Type B pancreatic cell (in vitro differentiated cells): ENCODE measurements at regions not wholly inside any gene's neighbourhood (a gene's known extent, or its start where the extent isn't known, plus 50 kb on each side); places are given as distances from the start of the nearest gene placed in this dataset.

Experiments
- DNase-seq: peaks from one replicate; pipeline ENCODE4 v3.0.0; 2021; ENCODE audit warnings: mixed read lengths; ENCODE audit not compliant: unreplicated experiment; ENCODE audit errors: extremely low spot score
- H3K27ac Mint-ChIP-seq: 2 replicates; pipeline ENCODE4 v1.8.0; 2021; ENCODE audit warnings: mild to moderate bottlenecking, mixed read lengths
- H3K27me3 Mint-ChIP-seq: 2 replicates; pipeline ENCODE4 v1.8.0; 2021; ENCODE audit warnings: mixed read lengths
- H3K36me3 Mint-ChIP-seq: 2 replicates; pipeline ENCODE4 v1.8.0; 2021; ENCODE audit warnings: mixed read lengths
- H3K4me1 Mint-ChIP-seq: one replicate; pipeline ENCODE4 v1.8.0; 2021; ENCODE audit warnings: mixed read lengths; ENCODE audit not compliant: unreplicated experiment
- H3K4me3 Mint-ChIP-seq: 2 replicates; pipeline ENCODE4 v1.8.0; 2021; ENCODE audit warnings: mild to moderate bottlenecking, mixed read lengths
- H3K9me3 Mint-ChIP-seq: 2 replicates; pipeline ENCODE4 v1.8.0; 2021; ENCODE audit warnings: mixed read lengths
- TF ChIP-seq, protein P1 (sequence below): fragments of 200-600 bp; sonication (generic); conservative IDR thresholded peaks from 2 replicates; pipeline ENCODE4 v1.5.0; 2021; ENCODE audit warnings: antibody characterized with exemption, mild to moderate bottlenecking

- no peaks in the 10 kb centered on the region for H3K27me3 Mint-ChIP-seq
- TF ChIP-seq, protein P1, sequence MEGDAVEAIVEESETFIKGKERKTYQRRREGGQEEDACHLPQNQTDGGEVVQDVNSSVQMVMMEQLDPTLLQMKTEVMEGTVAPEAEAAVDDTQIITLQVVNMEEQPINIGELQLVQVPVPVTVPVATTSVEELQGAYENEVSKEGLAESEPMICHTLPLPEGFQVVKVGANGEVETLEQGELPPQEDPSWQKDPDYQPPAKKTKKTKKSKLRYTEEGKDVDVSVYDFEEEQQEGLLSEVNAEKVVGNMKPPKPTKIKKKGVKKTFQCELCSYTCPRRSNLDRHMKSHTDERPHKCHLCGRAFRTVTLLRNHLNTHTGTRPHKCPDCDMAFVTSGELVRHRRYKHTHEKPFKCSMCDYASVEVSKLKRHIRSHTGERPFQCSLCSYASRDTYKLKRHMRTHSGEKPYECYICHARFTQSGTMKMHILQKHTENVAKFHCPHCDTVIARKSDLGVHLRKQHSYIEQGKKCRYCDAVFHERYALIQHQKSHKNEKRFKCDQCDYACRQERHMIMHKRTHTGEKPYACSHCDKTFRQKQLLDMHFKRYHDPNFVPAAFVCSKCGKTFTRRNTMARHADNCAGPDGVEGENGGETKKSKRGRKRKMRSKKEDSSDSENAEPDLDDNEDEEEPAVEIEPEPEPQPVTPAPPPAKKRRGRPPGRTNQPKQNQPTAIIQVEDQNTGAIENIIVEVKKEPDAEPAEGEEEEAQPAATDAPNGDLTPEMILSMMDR, result no peak
- no peak for DNase-seq
- peaks cover 14% of the 10 kb centered on the region for H3K4me1 Mint-ChIP-seq
- no peaks in the 10 kb centered on the region for H3K9me3 Mint-ChIP-seq
- no peak overlapping the region for H3K4me3 Mint-ChIP-seq
- no peak overlapping the region for H3K27ac Mint-ChIP-seq
- H3K36me3 Mint-ChIP-seq, result no peaks in the 10 kb centered on the region
These were observed 496.3 kb downstream of the BCOR start for GRCh38 chrX:39601231-39602177.

DNA sequence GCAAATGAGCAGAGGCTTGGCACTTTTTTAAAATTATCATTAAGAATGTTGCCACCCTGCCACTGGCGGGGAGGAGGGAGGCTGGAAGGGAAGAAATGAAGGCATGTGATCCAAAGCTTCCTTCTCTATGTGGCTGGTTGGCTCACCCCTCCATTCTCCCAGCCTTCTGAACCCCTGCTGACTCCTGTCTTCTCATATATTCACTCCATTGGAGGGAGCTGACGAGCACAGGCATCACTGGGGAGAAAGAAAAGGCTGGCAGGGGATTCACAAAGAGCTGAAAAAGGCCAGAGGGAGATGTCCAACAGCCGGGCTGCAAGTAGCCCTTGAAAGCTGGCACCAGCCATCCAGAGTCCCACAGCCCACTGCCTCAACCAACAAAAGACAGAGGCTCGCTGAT, 495.6 kb downstream of the BCOR start:
- Mint-ChIP-seq H3K27me3 (no peaks in the 10 kb centered on the region), H3K36me3 (no peaks in the 10 kb centered on the region), H3K9me3 (no peaks in the 10 kb centered on the region), H3K4me3 (no peak overlapping the region), H3K4me1 (peaks cover 14% of the 10 kb centered on the region), H3K27ac (no peak overlapping the region)
- DNase-seq, result no peak
- TF ChIP-seq, protein P1, result no peak

DNA sequence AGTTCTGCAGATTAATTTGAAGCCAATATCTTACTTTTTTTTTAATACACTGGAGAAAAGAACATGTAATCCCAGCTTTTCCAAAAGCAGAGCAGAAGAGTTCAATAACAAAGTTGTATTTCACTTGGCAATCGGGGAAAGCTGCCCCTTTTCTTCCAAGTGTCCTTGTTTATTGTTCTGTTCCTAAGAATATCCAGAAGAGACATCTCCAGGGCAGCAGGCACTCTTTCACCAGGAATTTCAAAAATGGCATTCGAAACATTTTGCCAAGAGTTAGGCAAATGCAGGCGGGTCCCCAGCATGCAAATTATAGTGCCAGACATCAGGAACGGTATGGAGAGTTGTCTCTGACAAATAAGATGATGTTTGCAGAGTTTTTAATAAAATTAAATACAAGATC, 494.5 kb downstream of the BCOR start:
- DNase-seq, result no peak
- H3K27me3 Mint-ChIP-seq, result no peaks in the 10 kb centered on the region
- H3K36me3 Mint-ChIP-seq, result no peaks in the 10 kb centered on the region
- H3K4me3 Mint-ChIP-seq, result no peak overlapping the region
- no peaks in the 10 kb centered on the region for H3K9me3 Mint-ChIP-seq
- H3K4me1 Mint-ChIP-seq, result peaks cover 14% of the 10 kb centered on the region
- no peak overlapping the region for H3K27ac Mint-ChIP-seq
- TF ChIP-seq, protein P1, result no peak

GRCh38 chrX:39605183-39605582, 492.6 kb downstream of the BCOR start:
- H3K27me3 Mint-ChIP-seq, result no peaks in the 10 kb centered on the region
- TF ChIP-seq, protein P1, result no peak
- H3K27ac Mint-ChIP-seq, result no peak overlapping the region
- no peaks in the 10 kb centered on the region for H3K36me3 Mint-ChIP-seq
- H3K4me3 Mint-ChIP-seq, result no peak overlapping the region
- DNase-seq, result no peak
- peaks cover 14% of the 10 kb centered on the region for H3K4me1 Mint-ChIP-seq
- H3K9me3 Mint-ChIP-seq, result no peaks in the 10 kb centered on the region

GRCh38 chrX:39605866-39606265, 491.9 kb downstream of the BCOR start:
- no peaks in the 10 kb centered on the region for H3K27me3 Mint-ChIP-seq
- no peaks in the 10 kb centered on the region for H3K9me3 Mint-ChIP-seq
- H3K27ac Mint-ChIP-seq, result no peak overlapping the region
- no peaks in the 10 kb centered on the region for H3K36me3 Mint-ChIP-seq
- no peak overlapping the region for H3K4me3 Mint-ChIP-seq
- DNase-seq, result no peak
- H3K4me1 Mint-ChIP-seq, result peaks cover 10% of the 10 kb centered on the region
- TF ChIP-seq, protein P1, result no peak
